Suppressor macrophage (primary cell): ENCODE measurements at regions not wholly inside any gene's neighbourhood (a gene's known extent, or its start where the extent isn't known, plus 50 kb on each side); places are given as distances from the start of the nearest gene placed in this dataset.

ENCODE experiments used
- DNase-seq, 4 experiments: peaks; one replicate each; pipeline ENCODE4 v3.0.0-alpha.2; 2020 to 2022

- DNase-seq = peak; percentile 77 to 92 (median 83)
Observed at GRCh38 chr10:113326160-113327111, 226.4 kb upstream of the HABP2 start.

GRCh38 chr10:113329121-113329596 lies 223.7 kb upstream of the HABP2 start:
- DNase-seq = peak in 1 of 4 experiments; percentile 29

DNA sequence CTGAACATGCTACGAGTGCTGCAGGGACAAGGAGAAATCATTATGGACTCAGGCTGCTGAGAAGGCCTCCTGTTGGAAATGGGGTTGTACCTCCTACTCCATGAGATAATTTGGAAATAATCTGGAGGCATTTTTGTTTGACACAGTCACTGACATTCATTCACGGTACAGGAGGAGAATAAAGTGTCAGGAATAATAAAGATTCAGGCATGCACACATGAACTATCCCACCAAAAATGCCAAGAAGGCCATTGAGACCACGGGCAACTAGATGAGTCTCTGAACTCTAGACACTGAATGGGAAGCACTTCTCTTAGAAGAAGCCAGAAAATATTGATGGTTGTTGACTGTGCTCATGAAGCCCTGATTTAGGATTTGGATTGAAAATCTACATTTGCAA lies 220.9 kb upstream of the HABP2 start:
- DNase-seq = no peak

DNA sequence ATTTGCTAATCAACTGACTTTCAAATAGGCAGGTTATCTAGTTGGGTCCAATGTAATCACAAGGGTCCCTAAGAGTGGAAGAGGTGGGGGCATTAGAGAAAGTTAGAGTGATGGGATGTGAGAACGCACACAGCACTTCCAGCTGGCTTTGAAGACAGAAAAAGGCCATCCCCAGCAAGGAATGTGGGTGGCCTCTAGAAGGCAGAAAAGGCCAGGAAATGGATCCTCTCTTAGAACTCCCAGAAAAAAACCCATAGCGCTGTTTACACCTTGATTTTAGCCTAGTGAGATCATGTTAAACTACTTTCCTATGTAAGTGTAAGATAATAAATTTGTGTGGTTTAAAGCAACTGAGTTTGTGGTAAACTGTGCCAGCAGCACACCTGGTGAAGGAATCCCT lies 219.5 kb upstream of the HABP2 start:
- no peak for DNase-seq

GRCh38 chr10:113335592-113335991 lies 217.3 kb upstream of the HABP2 start:
- no peak for DNase-seq

GRCh38 chr10:113336549-113337130 lies 216.2 kb upstream of the HABP2 start:
- no peak for DNase-seq

- DNase-seq = no peak
Observed at GRCh38 chr10:113337142-113337541, 215.7 kb upstream of the HABP2 start.

GRCh38 chr10:113339121-113339520 lies 213.7 kb upstream of the HABP2 start:
- no peak for DNase-seq

DNA sequence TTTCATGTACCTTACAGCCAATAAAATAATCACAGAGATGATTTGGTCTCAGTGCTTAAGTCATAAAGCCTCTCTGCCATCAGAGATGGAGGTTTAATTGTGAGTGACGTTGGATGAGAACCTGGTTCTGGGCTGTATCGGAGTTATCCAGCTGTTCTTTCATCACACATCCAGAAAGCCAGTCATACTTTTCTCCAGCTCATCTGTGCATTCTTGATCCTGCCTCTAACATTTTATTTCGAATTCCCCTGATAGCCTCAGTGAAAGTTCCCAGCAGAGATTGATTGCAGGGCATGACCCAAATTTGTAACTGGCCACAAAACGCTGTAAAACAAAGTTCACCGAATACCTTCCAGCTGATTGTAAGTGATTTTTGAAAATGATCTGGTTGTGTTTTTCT lies 212.6 kb upstream of the HABP2 start:
- no peak for DNase-seq

- no peak for DNase-seq
Observed at GRCh38 chr10:113341138-113341537, 211.7 kb upstream of the HABP2 start.

DNA sequence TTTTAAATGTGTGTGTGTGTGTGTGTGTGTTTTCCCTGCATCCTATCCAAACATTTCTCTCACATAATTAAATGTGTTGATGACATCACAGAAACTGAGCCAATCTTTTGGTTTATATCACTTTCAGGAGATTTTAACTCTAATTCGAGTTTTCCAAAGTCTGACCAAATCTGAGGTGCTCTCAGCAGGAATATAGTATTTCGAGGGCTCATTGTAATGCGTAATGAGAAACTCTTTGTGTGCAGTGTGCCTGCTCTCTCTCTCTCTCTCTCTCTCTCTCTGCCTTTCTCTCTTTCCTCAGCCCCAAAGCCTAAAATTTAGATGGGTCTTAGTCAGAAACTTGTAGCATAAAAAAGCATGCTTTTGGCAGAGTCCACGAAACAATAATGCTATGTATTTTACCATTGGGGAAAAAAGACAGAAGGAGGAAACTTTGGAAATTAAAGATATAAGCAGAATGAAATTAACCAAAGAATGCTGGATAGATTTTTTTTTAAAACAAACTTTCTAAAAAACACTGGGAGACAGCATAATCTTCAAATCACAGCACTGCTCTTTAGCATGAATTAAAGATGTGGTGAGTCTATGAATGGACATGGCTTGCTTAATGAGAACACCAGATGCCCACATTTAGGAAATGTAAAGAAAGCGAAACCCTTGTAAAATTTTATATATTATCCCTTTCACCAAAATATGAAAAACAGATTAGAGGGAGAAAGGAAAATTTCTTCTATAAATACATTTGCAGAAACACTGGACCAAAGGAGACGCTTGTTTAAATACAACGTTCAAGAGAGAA lies 206.8 kb upstream of the HABP2 start:
- DNase-seq = no peak

DNA sequence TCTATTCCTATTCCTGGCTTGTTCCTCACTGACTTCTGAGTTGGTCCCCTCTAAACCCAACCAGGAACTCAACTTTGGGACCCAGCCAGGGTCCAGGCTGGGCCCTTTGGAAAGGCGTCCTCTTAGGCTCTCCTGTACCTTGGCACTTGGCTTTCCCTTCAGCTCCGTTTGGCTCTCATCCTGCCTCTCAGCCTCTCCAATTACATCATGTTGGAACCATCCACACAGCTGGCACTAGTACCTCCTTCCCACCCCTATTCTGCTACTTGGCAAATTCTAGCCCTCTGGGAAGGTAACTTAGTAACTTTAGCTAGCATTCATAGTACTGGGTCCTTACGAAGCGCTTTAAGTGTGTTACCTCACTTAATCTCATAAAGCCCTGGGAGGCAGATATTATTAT lies 205.3 kb upstream of the HABP2 start:
- no peak for DNase-seq

- DNase-seq = no peak
Observed at GRCh38 chr10:113348694-113349093, 204.2 kb upstream of the HABP2 start.

DNA sequence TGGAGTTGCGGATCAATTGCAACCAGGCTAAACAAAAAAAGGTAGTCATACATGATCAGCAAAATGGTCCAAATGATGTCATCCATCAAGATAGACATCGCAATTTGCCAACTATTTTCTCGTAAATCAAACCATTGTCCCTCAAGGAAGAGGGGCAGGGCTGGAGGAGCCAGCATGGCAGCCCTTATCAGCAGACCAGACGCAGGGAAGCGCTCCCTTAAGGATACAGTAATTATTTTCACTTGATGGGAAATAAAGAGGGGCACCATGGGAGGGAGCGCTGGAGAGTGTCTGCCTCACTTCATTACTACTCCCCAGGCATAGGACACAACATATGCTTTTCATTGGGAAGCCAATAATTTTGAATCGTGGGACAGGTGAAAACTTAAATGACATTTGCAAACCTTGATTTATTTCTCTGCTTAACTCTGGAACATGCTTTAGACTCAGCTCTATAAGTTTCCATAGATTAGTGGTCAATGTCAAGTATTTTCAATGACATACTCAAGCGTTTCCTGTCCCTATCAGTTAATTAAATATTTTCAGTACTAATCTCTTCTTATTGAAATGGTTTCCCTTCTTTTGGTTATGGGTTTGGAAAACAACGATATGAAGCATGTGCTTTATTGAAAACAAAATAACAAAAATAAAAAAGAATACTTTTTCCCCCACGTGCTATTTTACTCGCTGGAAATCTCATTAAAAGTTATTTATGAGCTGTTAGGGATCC lies 202.4 kb upstream of the HABP2 start:
- DNase-seq = no peak

DNA sequence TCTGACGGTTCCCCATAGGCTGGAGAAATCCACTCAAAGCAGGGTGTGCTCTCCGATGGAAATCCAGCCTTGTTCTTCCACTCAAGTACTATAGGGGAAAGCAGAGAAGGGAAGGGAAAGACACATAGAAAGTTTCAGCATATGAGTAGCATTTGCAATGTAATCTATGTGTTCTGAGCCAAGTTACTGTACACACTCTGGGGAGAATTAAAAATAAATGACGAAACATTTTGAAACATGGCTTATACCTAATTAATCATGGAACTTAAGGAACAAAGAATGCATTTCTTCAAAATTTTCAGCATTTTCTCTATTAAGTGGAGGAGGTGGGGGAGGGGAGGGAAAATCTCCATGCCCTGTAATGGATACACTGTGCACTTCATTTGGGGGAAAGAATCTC lies 198.1 kb upstream of the HABP2 start:
- DNase-seq = no peak

DNA sequence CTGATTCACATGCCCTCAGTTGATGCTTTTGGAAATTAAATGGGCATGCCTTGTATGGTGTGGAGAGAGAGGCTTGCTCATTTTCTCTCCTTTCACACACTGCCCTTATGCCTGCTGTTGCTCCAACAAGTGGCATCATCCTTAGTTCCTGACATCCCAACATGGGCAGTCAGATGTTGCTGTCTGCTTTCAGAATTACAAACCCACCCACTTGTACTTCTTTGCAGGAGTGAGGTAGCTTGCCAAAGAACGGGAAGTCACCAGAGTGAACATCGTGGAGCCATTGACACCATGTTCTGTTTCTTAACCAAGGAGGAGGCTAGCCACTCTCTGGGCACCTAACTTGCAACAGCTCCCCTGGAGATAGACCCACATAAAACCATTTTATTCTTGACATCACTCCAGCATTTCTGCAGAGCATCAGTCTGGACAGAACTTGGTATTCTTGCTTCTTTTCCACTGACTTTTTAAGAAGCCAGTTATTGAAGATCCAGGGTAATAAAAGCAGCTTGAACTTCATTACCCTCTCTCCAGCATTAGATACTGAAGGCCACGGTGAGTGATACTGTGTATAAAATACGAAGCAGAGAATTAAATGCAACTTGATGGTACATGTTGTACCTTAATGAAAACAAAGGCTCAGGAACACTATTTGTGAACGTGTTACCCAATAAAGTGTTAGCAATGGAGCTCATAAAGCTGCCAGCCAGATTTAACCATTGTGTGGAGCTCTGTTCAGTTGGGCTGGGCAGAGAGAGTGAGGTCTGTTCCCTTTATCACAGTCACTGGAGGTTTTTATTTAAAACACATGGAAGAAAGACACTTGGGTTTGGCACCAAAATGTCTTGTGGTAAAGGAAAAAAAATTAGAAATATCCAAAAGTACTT lies 195.8 kb upstream of the HABP2 start:
- peak; percentile 26 to 67 (median 54) for DNase-seq

DNA sequence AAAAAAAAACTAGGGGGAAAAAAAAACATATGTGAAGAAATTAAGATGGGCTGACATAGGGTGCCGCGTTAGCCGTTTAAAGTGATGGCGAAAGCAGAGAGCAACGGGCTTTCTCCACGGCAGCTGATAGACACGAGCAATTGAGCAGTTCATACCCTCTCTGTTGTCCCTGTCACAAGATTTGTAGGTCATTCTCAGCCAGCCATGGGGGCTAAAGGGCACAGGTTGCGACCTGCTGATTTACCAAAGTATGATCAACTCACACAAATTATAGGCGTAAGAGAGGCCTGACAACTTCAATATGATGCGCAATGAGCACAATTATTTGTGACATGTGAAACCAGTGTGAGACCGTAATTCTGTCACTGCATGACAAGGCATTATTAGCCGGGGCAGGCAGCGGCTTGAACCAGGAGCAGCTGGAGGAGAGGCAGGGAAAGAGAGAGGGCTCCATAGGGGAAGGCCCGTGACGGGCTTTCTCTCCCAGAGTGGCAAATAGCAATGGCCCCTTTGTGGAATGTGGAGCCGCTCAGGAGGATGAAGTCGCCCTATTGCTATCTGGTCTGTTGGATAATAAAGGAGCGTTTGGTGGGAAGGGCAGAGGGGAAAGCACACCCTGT lies 195.1 kb upstream of the HABP2 start:
- no peak for DNase-seq

DNA sequence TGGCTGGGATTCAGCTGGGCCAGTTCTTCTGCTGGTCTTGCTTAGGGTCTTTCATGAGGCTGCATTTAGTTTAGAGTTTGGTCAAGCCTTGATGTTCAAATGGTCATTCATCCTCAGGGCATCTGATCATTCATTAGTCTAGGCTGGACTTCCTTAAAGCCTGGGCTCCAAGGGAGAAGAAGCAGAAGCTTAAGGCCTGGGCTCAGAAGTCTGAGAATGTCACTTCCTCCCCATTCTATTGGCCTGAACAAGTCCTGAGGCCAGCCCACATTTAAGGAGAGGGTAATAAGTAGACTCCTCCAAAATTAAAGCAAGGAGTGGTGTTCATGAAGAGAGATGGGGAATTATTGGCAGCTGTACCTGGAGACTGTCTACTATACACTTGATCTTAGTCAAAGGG lies 193.2 kb upstream of the HABP2 start:
- DNase-seq = peak; percentile 47 to 76 (median 69)

GRCh38 chr10:113360870-113361269 lies 192.0 kb upstream of the HABP2 start:
- peak in 1 of 4 experiments; percentile 6 for DNase-seq

- DNase-seq = no peak
Observed at GRCh38 chr10:113362645-113363091, 190.2 kb upstream of the HABP2 start.

GRCh38 chr10:113364227-113364626 lies 188.6 kb upstream of the HABP2 start:
- DNase-seq = no peak
